OCI-M2 (cell line): ENCODE measurements at regions not wholly inside any gene's neighbourhood (a gene's known extent, or its start where the extent isn't known, plus 50 kb on each side); places are given as distances from the start of the nearest gene placed in this dataset.

ENCODE experiments used
- DNase-seq: peaks from one replicate; lab custom pipeline; 2025; ENCODE audit not compliant: unreplicated experiment; lab: John Stamatoyannopoulos, UW

- DNase-seq: no peak
Observed at GRCh38 chr4:125904802-125905201, 590.0 kb downstream of the FAT4 start.

GRCh38 chr4:125911058-125911457 is 596.3 kb downstream of the FAT4 start:
- DNase-seq: no peak

DNA sequence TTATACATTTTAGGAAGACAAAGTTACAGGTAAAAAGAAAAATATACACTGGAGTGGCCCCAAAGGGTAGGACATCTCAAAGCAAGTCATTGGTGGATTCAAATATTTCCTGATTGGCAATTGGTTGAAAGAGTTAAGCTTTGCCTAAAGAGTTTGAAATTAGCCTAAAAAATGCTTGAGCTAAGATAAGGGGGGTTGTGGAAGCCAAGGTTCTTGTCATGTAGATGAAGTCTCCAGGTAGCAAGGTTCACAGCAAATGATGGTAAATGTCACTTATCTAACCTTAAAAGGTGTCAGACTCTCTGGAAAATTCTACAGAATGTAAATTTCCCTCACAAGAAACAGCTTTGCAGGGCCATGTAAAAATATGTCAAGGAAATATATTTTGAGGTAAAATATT is 596.7 kb downstream of the FAT4 start:
- DNase-seq: no peak

DNA sequence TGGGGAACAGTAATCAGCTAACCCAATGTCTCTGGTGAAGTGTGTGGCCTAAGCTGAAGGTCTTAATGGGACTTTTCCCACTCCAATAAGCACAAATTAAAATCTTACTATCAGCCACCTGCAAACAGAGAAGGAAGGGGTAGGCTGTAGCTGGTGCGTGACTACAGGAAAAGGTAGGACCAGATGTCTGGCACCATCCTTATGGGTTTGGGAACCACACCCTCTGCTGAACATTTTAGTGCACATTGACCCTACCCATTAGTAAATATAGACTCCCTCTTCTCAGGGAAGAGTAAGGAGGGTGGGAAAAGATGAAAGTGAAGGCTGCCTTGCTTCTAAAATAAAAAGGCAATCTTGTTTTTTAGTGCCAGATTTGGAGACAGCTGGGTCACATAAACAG is 602.8 kb downstream of the FAT4 start:
- DNase-seq: no peak

GRCh38 chr4:125928652-125929051 is 613.9 kb downstream of the FAT4 start:
- DNase-seq: no peak

DNA sequence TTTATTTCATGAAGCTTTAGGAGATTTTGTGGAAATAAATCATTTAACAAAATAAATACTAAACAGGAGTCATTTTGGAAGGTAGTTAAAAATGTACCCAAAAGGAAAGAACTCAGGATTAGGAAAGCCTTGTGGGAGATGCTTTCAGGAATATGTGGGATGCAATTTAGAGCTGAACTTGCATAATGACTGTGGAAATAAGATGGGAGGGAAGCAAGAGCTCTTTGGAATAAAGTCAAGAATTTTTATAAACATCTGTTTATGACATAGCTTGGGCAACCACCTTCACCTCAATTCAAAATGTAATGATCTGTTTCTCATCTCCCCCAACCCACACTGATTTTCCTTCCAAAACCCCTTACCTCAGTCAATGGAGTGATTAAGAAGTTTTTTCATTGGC is 623.8 kb downstream of the FAT4 start:
- DNase-seq: no peak

DNA sequence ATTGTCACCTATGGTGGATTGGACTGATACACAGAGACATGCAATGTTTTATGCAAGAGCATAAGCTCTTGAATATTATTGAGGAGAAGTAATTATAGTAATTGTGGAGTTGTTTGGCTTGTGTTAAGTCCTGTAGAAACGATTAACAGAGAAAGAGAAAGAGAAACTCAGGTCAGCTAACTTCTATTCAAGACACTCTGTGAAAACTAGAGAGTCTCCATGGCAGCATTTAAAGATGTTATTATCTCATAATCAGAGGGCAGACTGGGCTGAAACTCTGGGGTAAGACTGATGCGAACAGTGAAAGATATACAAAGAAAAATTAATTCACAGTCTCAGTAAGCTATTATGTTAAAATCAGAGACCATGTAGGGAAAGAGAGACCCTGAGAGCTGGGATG is 625.7 kb downstream of the FAT4 start:
- DNase-seq: no peak

DNA sequence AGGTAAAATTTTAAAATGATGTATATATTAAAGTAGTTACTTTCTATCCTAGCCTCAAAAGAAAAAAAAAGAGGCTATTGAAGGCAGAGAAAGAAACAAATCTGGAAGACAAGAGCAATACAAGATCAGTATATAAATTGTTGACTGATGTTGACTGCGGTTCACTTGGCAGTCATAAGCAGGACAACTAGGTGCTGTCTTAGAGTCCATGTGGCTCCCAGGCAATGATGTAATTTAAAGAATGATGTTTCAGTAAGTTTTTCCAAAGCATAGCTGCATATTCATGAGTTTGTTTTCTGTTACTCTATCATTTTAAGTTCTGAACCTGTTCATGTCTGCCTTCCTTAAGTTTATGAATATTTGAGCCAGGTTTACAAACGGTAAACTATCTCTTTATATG is 630.2 kb downstream of the FAT4 start:
- DNase-seq: no peak

DNA sequence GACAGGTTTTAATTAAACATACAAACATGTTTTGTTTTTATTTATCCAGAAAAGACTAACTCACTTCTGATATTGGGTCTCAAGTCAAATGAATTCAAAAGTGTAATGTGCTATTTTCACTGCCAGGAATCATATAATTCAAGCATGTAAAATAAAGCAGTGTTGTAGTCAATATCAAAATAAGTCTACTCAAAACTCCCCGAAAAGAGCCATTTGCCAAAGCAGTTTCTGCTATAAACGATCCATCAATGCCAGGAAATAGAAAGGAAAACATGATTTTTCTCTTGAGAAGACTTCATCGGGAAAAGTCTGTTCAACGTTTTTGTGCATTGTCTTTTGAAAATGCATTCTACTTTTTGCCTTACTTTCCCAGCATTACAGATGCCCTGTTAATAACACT is 633.3 kb downstream of the FAT4 start:
- DNase-seq: no peak

DNA sequence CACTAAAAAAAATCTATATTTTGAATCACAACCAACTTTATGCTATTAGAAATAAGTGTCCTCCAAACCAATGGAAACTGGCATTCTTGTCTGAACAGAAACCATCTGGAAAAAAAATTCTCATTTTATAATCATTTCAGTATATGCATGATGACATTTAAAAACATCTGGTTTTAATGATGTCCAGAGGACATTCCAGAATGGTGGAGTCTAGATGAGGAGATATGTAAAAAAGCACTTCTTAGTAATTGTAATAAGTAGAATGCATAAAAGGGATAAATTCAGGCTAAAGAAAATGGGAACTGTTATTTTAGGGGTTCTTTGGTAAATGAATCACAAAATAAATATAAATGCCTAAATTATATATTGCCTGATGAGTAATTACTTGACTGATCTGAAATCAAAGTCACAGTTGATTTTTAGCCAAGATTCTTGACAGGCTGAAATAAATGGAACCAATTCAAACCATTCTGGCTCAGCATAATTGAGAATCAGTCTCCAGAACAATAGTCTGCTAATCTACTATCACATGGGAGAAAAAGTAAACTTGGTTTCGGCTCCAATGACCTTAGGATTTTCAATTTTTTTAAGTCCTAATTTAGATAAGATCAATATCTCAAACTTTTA is 636.6 kb downstream of the FAT4 start:
- no peak for DNase-seq

- DNase-seq: no peak
Observed at GRCh38 chr4:125952631-125953030, 637.9 kb downstream of the FAT4 start.

DNA sequence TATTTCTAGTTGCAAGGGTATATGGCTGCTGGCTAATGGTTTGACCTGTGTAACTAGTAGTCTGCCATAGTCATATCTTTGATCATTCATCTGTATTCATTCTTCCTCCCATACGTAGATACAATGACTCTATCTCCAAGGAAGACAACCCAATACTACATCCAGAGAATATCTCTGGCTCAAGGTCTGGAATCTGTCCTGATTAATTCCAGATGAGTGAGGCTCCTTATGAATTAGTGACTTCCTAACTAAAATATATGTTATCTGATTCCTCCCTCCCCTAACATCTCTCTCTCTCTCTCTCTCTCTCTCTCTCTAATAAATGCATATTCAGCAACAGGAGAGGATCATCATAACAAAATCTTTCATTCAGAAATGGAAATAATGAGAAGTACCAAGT is 641.5 kb downstream of the FAT4 start:
- DNase-seq: no peak

- no peak for DNase-seq
Observed at GRCh38 chr4:125958519-125958918, 643.8 kb downstream of the FAT4 start.

- DNase-seq: no peak
Observed at GRCh38 chr4:125961626-125962025, 646.9 kb downstream of the FAT4 start.

DNA sequence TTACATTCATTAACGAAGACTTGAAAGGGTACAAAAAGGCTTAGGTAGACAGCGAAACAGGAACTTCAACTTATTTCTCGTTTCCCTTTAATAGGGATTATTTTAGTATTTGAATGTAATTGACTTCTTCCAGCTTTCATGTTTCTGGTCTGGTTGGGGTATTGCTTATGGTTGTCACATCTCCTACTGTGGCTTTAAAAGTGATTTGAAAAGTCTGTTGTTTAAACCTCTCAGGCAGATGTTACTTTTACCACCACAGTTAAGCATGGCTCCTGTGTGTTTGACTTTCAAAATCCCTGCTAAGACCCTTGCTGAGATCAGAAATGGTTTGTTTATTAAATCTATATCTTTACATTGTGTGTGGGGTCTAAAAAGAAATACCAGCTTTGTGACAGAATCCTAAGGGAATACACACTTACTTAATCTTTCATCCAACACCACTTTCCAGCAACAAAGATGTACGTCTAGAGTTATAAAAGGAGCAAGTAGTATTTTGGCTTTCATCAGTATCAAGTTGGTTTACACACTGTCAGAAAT is 661.2 kb downstream of the FAT4 start:
- DNase-seq: no peak

DNA sequence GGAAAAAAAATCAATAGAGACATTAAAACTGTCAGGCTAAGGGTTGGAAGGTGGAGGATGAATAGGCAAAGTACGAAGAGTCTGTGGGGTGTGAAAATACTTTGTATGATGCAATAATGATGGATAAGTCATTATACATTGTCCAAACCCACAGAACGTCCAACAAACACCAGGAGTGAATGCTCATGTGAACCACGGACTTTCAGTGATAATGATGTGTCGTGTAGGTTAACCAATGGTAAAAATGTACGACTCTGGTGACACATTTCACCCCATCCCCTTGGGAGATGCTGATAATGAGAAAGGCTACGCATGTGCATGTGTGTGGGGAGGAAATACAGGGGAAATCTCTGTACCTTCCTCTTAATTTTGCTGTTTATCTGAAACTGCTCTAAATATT is 665.2 kb downstream of the FAT4 start:
- DNase-seq: no peak

- DNase-seq: no peak
Observed at GRCh38 chr4:125983168-125983567, 668.4 kb downstream of the FAT4 start.

- no peak for DNase-seq
Observed at GRCh38 chr4:125985856-125986255, 671.1 kb downstream of the FAT4 start.

GRCh38 chr4:125986307-125986706 is 671.6 kb downstream of the FAT4 start:
- no peak for DNase-seq

GRCh38 chr4:125988464-125988863 is 673.7 kb downstream of the FAT4 start:
- no peak for DNase-seq

DNA sequence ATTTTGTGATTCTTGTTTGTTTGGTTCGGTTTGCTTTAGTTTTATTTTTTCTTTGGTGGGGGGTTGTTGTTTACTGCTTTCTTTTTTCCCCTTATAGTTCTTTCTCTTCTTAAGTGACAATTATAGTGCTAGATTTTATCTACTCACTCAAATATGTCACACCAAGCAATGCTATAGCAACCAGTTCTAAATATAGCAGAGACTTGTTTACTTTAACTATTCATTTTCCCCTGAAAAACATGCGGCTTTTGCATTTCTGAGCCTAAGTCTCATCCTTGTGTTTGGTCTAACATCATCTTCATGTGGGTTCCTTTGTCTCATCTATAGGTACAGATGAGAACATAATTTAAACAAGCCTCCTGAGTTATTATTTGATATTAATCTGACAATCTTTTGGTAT is 676.6 kb downstream of the FAT4 start:
- no peak for DNase-seq

- DNase-seq: no peak
Observed at GRCh38 chr4:125992891-125993290, 678.1 kb downstream of the FAT4 start.

DNA sequence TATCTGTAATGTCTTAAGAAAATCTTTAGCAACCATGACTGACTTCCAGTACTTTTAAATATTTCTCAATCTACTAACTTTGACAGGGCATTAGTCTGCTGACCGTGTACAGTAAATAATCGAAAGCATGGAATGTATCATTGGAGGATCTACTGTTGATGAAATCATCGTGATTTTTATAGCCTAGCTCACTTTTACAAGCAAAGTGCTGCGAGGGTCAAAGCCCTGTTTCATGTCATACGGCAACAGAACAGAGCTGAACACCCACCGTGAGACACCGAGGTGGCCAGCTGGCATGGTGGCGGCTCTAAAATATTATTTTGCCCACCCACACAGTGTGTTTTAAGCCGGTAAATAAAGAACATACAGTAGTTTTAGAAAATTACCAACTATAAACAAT is 679.3 kb downstream of the FAT4 start:
- no peak for DNase-seq
